GM23338 (cell line): ENCODE measurements at regions not wholly inside any gene's neighbourhood (a gene's known extent, or its start where the extent isn't known, plus 50 kb on each side); places are given as distances from the start of the nearest gene placed in this dataset.

ENCODE experiments used
- CREB1 ChIP-seq: fragments of 250-450 bp; sonication (Bioruptor Pico); IDR thresholded peaks from 2 replicates; pipeline ENCODE4 v1.5.0; 2020; ENCODE audit warnings: low read depth, mild to moderate bottlenecking, moderate library complexity
- CTCF ChIP-seq, 2 experiments: fragments of 200-600 bp in 1 of 2; sonication (generic) in 1 of 2; conservative IDR thresholded peaks; 2 replicates each; pipeline versions ENCODE4 v1.5.1 to v1.6.1; 2016 to 2017; ENCODE audit warnings: antibody characterized with exemption in 2 of 2, low read depth in 2 of 2, mild to moderate bottlenecking in 2 of 2, moderate library complexity in 1 of 2
- ETS1 ChIP-seq: IDR thresholded peaks from 2 replicates; pipeline ENCODE4 v1.6.1; 2016; ENCODE audit warnings: antibody characterized with exemption
- EZH2 ChIP-seq: fragments of 200-600 bp; sonication (generic); IDR thresholded peaks from one replicate; pipeline ENCODE4 v1.8.0; 2017; ENCODE audit warnings: antibody characterized with exemption, mild to moderate bottlenecking, low read depth; ENCODE audit not compliant: unreplicated experiment
- EZH2phosphoT487 ChIP-seq: fragments of 200-600 bp; sonication (generic); IDR thresholded peaks from one replicate; pipeline ENCODE4 v1.8.1; 2018; ENCODE audit warnings: antibody characterized with exemption; ENCODE audit not compliant: unreplicated experiment
- JUNB ChIP-seq: IDR thresholded peaks from one replicate; pipeline ENCODE4 v1.6.1; 2016; ENCODE audit warnings: antibody characterized with exemption; ENCODE audit not compliant: unreplicated experiment
- NANOG ChIP-seq: IDR thresholded peaks from 2 replicates; pipeline ENCODE4 v1.6.1; 2016; ENCODE audit warnings: antibody characterized with exemption, borderline replicate concordance
- POLR2AphosphoS5 ChIP-seq: IDR thresholded peaks from 2 replicates; pipeline ENCODE4 v1.6.1; 2016; ENCODE audit warnings: antibody characterized with exemption, low read depth
- REST ChIP-seq: IDR thresholded peaks from one replicate; pipeline ENCODE4 v1.6.1; 2018; ENCODE audit warnings: antibody characterized with exemption; ENCODE audit not compliant: unreplicated experiment
- STAT1 ChIP-seq: IDR thresholded peaks from one replicate; pipeline ENCODE4 v1.6.1; 2016; ENCODE audit warnings: antibody characterized with exemption; ENCODE audit not compliant: unreplicated experiment
- ZNF114 ChIP-seq: fragments of 250-450 bp; sonication (Bioruptor Pico); IDR thresholded peaks from 2 replicates; pipeline ENCODE4 v1.5.0; 2020; ENCODE audit warnings: mild to moderate bottlenecking, moderate library complexity
- ZNF331 ChIP-seq: fragments of 250-450 bp; sonication (Bioruptor Pico); IDR thresholded peaks from 2 replicates; pipeline ENCODE4 v1.5.0; 2020; ENCODE audit warnings: low read depth, mild to moderate bottlenecking, moderate library complexity
- ZNF462 ChIP-seq: fragments of 250-450 bp; sonication (Bioruptor Pico); IDR thresholded peaks from 2 replicates; pipeline ENCODE4 v1.5.0; 2020; ENCODE audit warnings: mild to moderate bottlenecking, moderate library complexity

- no peak for TF ChIP-seq CTCF (conservative IDR thresholded peaks at IDR 0.05; ENCODE audit: low read depth in 2 of 2)
- TF ChIP-seq REST: no peak
- no peak for TF ChIP-seq CREB1 (CRISPR knock-in tag)
- no peak for TF ChIP-seq EZH2phosphoT487
- TF ChIP-seq POLR2AphosphoS5: no peak
- no peak for TF ChIP-seq NANOG
- no peak for TF ChIP-seq EZH2
- TF ChIP-seq ZNF331 (CRISPR knock-in tag): no peak
- no peak for TF ChIP-seq STAT1
- TF ChIP-seq ZNF114: no peak
- no peak for TF ChIP-seq JUNB
- no peak for TF ChIP-seq ETS1
- no peak for TF ChIP-seq ZNF462 (CRISPR knock-in tag)
Observed at GRCh38 chr2:223230352-223230751, 178.4 kb downstream of the KCNE4 start.
